NT2/D1 (cell line): ENCODE measurements at regions not wholly inside any gene's neighbourhood (a gene's known extent, or its start where the extent isn't known, plus 50 kb on each side); places are given as distances from the start of the nearest gene placed in this dataset.

Experiments used
- SUZ12 ChIP-seq: IDR thresholded peaks from 2 replicates; pipeline ENCODE4 v1.6.1; 2011; ENCODE audit not compliant: insufficient read length, insufficient read depth; ENCODE audit errors: extremely low read depth
- YY1 ChIP-seq: IDR thresholded peaks from 2 replicates; pipeline ENCODE4 v1.6.1; 2011; ENCODE audit not compliant: insufficient read length, insufficient read depth
- ZNF274 ChIP-seq: IDR thresholded peaks from 2 replicates; pipeline ENCODE4 v1.6.1; 2011; ENCODE audit warnings: mild to moderate bottlenecking, low read depth, low read length

GRCh38 chr2:79368116-79368630 lies 144.7 kb upstream of the CTNNA2 start:
- TF ChIP-seq ZNF274: no peak
- TF ChIP-seq YY1: no peak
- no peak for TF ChIP-seq SUZ12
